ENCODE measurements at regions not wholly inside any gene's neighbourhood (a gene's known extent, or its start where the extent isn't known, plus 50 kb on each side); places are given as distances from the start of the nearest gene placed in this dataset.

GRCh38 chr3:152206243-152206760, 62.4 kb upstream of the MBNL1 start:
- Histone ChIP-seq H3K4me3 (ENCODE audit: extremely low read depth in 1 of 4, insufficient read depth in 2 of 4, low read depth in 3 of 4, low read length in 4 of 4) (no peak overlapping the region), H3K14ac (ENCODE audit: insufficient read length) (no peak overlapping the region), H3K4ac (replicated peaks; ENCODE audit: insufficient read length, low read depth, low read length) (no peak overlapping the region), H3K56ac (replicated peaks; ENCODE audit: insufficient read length, low read depth, low read length) (no peak overlapping the region), H3K9ac (replicated peaks in 1 of 4; ENCODE audit: extremely low read depth in 1 of 4, low read depth in 3 of 4, low read length in 3 of 4) (no peak overlapping the region), H4K91ac (replicated peaks; ENCODE audit: insufficient read length, low read length) (no peak overlapping the region), H3K4me2 (ENCODE audit: insufficient read depth in 1 of 2, low read depth in 2 of 2, low read length in 2 of 2) (no peak overlapping the region), H3K79me1 (ENCODE audit: low read depth, low read length) (no peaks in the 10 kb centered on the region), H4K8ac (ENCODE audit: extremely low read depth, insufficient read depth, low read length) (no peak overlapping the region), H3K36me3 (ENCODE audit: control insufficient read depth in 2 of 4, insufficient read depth in 4 of 4, low read length in 3 of 4) (no peaks in the 10 kb centered on the region), H2AFZ (ENCODE audit: low read length) (no peak overlapping the region), H2BK15ac (ENCODE audit: low read length) (no peak overlapping the region), H3K9me3 (ENCODE audit: insufficient read depth in 2 of 2, low read depth in 1 of 2, low read length in 1 of 2) (no peaks in the 10 kb centered on the region), H3K23me2 (ENCODE audit: low read depth, low read length) (no peaks in the 10 kb centered on the region; the same call in 1 of the 2 replicates), H3K27me3 (replicated peaks in 1 of 4; ENCODE audit: control insufficient read depth in 3 of 4, extremely low read depth in 1 of 4, insufficient read depth in 3 of 4, low read length in 3 of 4) (no peaks in the 10 kb centered on the region), H2BK5ac (ENCODE audit: low read depth, low read length) (no peak overlapping the region), H3K27ac (ENCODE audit: low read depth, low read length) (no peak overlapping the region), H4K5ac (ENCODE audit: insufficient read length, low read depth, low read length) (no peak overlapping the region), H2BK12ac (ENCODE audit: low read depth, low read length) (no peak overlapping the region), H3K18ac (ENCODE audit: extremely low read depth, low read length) (no peak overlapping the region), H3K23ac (ENCODE audit: insufficient read length) (no peak overlapping the region), H4K20me1 (replicated peaks in 1 of 2; ENCODE audit: control insufficient read depth in 1 of 2, insufficient read depth in 2 of 2, low read length in 2 of 2) (no peaks in the 10 kb centered on the region), H2AK5ac (ENCODE audit: low read depth, low read length) (no peak overlapping the region), H3K79me2 (ENCODE audit: control insufficient read depth in 1 of 2, insufficient read depth in 2 of 2, low read length in 2 of 2) (no peaks in the 10 kb centered on the region), H2BK120ac (replicated peaks; ENCODE audit: low read depth, low read length) (no peak overlapping the region), H3K4me1 (replicated peaks in 1 of 4; ENCODE audit: control insufficient read depth in 3 of 4, insufficient read depth in 4 of 4, low read length in 3 of 4) (no peaks in the 10 kb centered on the region), H2BK20ac (ENCODE audit: low read length) (no peak overlapping the region)
- WGBS, 2 experiments (ENCODE audit: extremely low coverage in 1 of 2, insufficient coverage in 1 of 2, insufficient read length in 1 of 2, insufficient replicate concordance in 2 of 2, low coverage in 1 of 2, low lambda C conversion rate in 2 of 2, missing lambda C conversion rate in 1 of 2): 94% methylated on average over 3 of the region's 3 CpGs; no CpG with 5 or more reads in 1 of the 2 experiments
- no peak for FAIRE-seq
- POLR2A ChIA-PET (ENCODE audit: partially characterized antibody): no interaction called here
- no peak for DNase-seq (ENCODE audit: low read depth in 1 of 2, low spot score in 2 of 2)
- CTCF ChIA-PET (ENCODE audit: partially characterized antibody): interaction anchor here (0.6 kb wide), 1 partner anchor 93 kb away, joined by 3 read pairs; no protein-coding TSS in a partner anchor
- TF ChIP-seq MAX (IDR thresholded peaks at IDR 0.05): no peak
- no peak for TF ChIP-seq POLR2AphosphoS5 (IDR thresholded peaks at IDR 0.05; ENCODE audit: low read depth, low read length)
- TF ChIP-seq SP4 (IDR thresholded peaks at IDR 0.05; ENCODE audit: low read length): no peak
- no peak for TF ChIP-seq TAF7 (optimal IDR thresholded peaks at IDR 0.05; ENCODE audit: borderline replicate concordance, low read depth, low read length)
- TF ChIP-seq BRCA1 (IDR thresholded peaks at IDR 0.05; ENCODE audit: low read depth, low read length): no peak
- TF ChIP-seq RBBP5 (IDR thresholded peaks at IDR 0.05; ENCODE audit: borderline replicate concordance, low read depth, low read length): no peak
- TF ChIP-seq TEAD4 (IDR thresholded peaks at IDR 0.05; ENCODE audit: low read depth, low read length): no peak
- TF ChIP-seq CBX8 (IDR thresholded peaks at IDR 0.05; ENCODE audit: borderline replicate concordance, low read depth, low read length): no peak
- TF ChIP-seq SIN3A (conservative IDR thresholded peaks at IDR 0.05 in 1 of 2, IDR thresholded peaks at IDR 0.05 in 1 of 2; ENCODE audit: low read depth in 1 of 2, low read length in 2 of 2): no peak
- no peak for TF ChIP-seq ATF3 (IDR thresholded peaks at IDR 0.05; ENCODE audit: insufficient read depth, low read depth, low read length)
- no peak for TF ChIP-seq KDM4A (IDR thresholded peaks at IDR 0.05; ENCODE audit: low read depth, low read length, severe bottlenecking)
